Neural cell (in vitro differentiated cells): ENCODE measurements at regions not wholly inside any gene's neighbourhood (a gene's known extent, or its start where the extent isn't known, plus 50 kb on each side); places are given as distances from the start of the nearest gene placed in this dataset.

ENCODE experiments used
- EP300 ChIP-seq: fragments of 450-650 bp; conservative IDR thresholded peaks from 2 replicates; pipeline ENCODE4 v1.6.1; 2014; ENCODE audit warnings: antibody characterized with exemption, mild to moderate bottlenecking, moderate library complexity; ENCODE audit not compliant: poor library complexity, severe bottlenecking
- EZH2 ChIP-seq: fragments of 200-600, 300-800 bp; shearing (Covaris generic), sonication (generic); IDR thresholded peaks from 2 replicates; pipeline ENCODE4 v1.6.1; 2014; ENCODE audit warnings: antibody characterized with exemption, low read length, borderline replicate concordance, mild to moderate bottlenecking; ENCODE audit not compliant: insufficient read depth, poor library complexity, severe bottlenecking
- MXI1 ChIP-seq: fragments of 450-650 bp; conservative IDR thresholded peaks from 2 replicates; pipeline ENCODE4 v1.6.1; 2014; ENCODE audit warnings: antibody characterized with exemption, mild to moderate bottlenecking; ENCODE audit not compliant: poor library complexity, severe bottlenecking
- POLR2AphosphoS5 ChIP-seq: IDR thresholded peaks from 2 replicates; pipeline ENCODE4 v1.6.1; 2012
- SMC3 ChIP-seq: fragments of 450-650 bp; conservative IDR thresholded peaks from 2 replicates; pipeline ENCODE4 v1.6.1; 2014; ENCODE audit warnings: antibody characterized with exemption, mild to moderate bottlenecking, moderate library complexity; ENCODE audit not compliant: poor library complexity
- TAF1 ChIP-seq: IDR thresholded peaks from 2 replicates; pipeline ENCODE4 v1.6.1; 2012; ENCODE audit warnings: low read depth
- TF ChIP-seq, protein P1 (sequence below): fragments of 450-650 bp; IDR thresholded peaks from 2 replicates; pipeline ENCODE4 v1.5.1; 2014; ENCODE audit warnings: antibody characterized with exemption, mild to moderate bottlenecking, moderate library complexity; ENCODE audit not compliant: poor library complexity, severe bottlenecking
- TF ChIP-seq, protein P2 (sequence below): IDR thresholded peaks from 2 replicates; pipeline ENCODE4 v1.6.1; 2012; ENCODE audit warnings: borderline replicate concordance

DNA sequence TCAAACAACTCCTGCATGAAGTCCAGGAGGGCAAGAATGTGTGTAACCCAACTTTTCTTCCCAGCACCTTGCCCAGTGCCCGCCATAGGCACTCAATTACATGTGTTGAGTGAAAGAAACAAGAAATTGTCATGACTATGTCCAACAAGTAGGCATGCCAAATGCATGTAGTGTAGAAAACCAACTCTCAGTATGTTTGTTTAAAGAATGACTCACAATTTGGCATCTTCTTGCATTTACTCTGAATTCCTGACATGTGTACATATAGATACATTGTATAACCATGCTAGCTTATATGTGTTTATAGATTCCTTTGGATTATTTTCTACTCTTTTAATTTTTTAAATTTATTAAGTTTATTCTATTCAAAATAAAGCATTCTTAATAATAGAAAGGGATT is 305.0 kb downstream of the EFNB2 start:
- TF ChIP-seq EZH2 (no peak), POLR2AphosphoS5 (no peak), TAF1 (no peak), EP300 (no peak), MXI1 (no peak), SMC3 (no peak)
- TF ChIP-seq, protein P1, sequence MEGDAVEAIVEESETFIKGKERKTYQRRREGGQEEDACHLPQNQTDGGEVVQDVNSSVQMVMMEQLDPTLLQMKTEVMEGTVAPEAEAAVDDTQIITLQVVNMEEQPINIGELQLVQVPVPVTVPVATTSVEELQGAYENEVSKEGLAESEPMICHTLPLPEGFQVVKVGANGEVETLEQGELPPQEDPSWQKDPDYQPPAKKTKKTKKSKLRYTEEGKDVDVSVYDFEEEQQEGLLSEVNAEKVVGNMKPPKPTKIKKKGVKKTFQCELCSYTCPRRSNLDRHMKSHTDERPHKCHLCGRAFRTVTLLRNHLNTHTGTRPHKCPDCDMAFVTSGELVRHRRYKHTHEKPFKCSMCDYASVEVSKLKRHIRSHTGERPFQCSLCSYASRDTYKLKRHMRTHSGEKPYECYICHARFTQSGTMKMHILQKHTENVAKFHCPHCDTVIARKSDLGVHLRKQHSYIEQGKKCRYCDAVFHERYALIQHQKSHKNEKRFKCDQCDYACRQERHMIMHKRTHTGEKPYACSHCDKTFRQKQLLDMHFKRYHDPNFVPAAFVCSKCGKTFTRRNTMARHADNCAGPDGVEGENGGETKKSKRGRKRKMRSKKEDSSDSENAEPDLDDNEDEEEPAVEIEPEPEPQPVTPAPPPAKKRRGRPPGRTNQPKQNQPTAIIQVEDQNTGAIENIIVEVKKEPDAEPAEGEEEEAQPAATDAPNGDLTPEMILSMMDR, result no peak
- TF ChIP-seq, protein P2, sequence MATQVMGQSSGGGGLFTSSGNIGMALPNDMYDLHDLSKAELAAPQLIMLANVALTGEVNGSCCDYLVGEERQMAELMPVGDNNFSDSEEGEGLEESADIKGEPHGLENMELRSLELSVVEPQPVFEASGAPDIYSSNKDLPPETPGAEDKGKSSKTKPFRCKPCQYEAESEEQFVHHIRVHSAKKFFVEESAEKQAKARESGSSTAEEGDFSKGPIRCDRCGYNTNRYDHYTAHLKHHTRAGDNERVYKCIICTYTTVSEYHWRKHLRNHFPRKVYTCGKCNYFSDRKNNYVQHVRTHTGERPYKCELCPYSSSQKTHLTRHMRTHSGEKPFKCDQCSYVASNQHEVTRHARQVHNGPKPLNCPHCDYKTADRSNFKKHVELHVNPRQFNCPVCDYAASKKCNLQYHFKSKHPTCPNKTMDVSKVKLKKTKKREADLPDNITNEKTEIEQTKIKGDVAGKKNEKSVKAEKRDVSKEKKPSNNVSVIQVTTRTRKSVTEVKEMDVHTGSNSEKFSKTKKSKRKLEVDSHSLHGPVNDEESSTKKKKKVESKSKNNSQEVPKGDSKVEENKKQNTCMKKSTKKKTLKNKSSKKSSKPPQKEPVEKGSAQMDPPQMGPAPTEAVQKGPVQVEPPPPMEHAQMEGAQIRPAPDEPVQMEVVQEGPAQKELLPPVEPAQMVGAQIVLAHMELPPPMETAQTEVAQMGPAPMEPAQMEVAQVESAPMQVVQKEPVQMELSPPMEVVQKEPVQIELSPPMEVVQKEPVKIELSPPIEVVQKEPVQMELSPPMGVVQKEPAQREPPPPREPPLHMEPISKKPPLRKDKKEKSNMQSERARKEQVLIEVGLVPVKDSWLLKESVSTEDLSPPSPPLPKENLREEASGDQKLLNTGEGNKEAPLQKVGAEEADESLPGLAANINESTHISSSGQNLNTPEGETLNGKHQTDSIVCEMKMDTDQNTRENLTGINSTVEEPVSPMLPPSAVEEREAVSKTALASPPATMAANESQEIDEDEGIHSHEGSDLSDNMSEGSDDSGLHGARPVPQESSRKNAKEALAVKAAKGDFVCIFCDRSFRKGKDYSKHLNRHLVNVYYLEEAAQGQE, result no peak
